ENCODE measurements at regions not wholly inside any gene's neighbourhood (a gene's known extent, or its start where the extent isn't known, plus 50 kb on each side); places are given as distances from the start of the nearest gene placed in this dataset.
"Not testable (repeated sequence)": the region's sequence is repeated elsewhere in the genome, so short reads cannot be mapped to it uniquely, and the experiment has no call there.

DNA sequence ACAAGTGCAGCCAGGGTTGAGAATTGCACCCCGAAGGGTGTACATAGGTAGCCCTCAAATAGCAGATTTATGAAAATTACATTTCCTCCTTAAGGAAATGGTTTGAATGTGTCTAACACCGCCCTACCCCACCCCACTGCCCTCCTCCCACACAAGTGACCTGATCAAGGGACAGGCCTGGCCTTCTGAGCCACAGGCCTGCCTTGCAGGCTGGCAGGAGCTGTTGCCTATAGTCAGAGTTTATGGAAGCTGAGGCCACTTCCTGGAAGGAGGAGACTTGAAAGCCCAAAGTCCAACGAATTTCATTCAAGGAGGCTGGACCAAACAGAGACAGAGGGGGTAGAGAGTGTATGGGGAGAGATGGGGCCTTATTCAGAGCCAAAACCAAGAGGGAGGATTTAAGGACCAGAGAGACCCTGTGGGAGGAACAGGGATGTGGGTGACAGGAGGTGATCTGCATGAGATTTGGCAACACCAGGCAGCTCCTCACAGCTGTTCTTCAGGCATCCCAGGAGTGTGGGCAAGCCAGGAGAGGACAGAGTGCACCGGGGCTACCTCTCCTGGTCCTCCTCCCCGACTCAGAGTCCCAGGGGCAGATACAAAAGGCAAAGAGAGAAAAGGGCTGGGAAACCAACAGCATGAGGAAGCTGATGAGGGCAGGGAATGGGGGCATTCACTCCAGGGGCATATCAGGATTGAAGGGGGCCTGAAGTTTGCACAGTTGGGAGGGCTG is 100.4 kb upstream of the HES1 start:
- no peaks in the 10 kb centered on the region for H3K27me3 ChIP-seq
- no peaks in the 10 kb centered on the region for H4K20me1 ChIP-seq
- H3K9me3 ChIP-seq (replicated peaks in 1 of 11), result no peaks in the 10 kb centered on the region
- 0 out of 22 replicates have a peak overlapping the region, but pooled peaks of 1 of the 11 experiments have one; percentile 14 for H3K27ac ChIP-seq
- peaks cover 19 to 37% (median 30%) of the 10 kb centered on the region in 10 experiments for H3K4me1 ChIP-seq
- no peak overlapping the region for H3K4me3 ChIP-seq
- H3K9ac ChIP-seq, result no peak overlapping the region
- H3K36me3 ChIP-seq, result no peaks in the 10 kb centered on the region
- TF ChIP-seq Cebpa-rat (IDR thresholded peaks at IDR 0.05), result no peak
- 0 out of 22 replicates have a peak overlapping the region, but pooled peaks of 1 of the 11 experiments have one; percentile 2 for H3K4me2 ChIP-seq

DNA sequence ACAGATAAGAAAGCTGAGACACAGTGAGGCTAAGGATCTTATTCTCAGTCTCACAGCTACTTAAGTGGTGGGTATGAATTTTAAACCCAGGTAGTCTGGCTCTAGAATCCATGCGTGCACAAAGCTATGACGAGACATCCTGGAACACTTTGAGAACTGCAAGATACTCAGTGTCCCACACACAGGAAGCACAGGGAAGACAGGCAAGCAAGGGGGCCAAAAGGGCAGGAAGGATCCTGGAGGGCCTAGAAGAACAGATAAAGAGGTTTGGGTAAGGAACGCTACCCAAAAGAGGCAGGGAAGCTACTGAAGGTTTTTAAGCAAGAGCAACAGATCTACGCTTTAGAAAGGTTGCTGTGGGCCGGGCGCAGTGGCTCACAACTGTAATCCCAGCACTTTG is 99.1 kb upstream of the HES1 start:
- no peak overlapping the region for H3K4me2 ChIP-seq
- H3K4me3 ChIP-seq, result no peak overlapping the region
- TF ChIP-seq Cebpa-rat (IDR thresholded peaks at IDR 0.05), result no peak
- no peaks in the 10 kb centered on the region for H3K9me3 ChIP-seq (replicated peaks in 1 of 11)
- no peak overlapping the region for H3K9ac ChIP-seq
- no peaks in the 10 kb centered on the region for H4K20me1 ChIP-seq
- peaks cover 17 to 35% (median 28%) of the 10 kb centered on the region in 10 experiments for H3K4me1 ChIP-seq
- H3K36me3 ChIP-seq, result no peaks in the 10 kb centered on the region
- H3K27me3 ChIP-seq, result no peaks in the 10 kb centered on the region
- H3K27ac ChIP-seq, result no peak overlapping the region

DNA sequence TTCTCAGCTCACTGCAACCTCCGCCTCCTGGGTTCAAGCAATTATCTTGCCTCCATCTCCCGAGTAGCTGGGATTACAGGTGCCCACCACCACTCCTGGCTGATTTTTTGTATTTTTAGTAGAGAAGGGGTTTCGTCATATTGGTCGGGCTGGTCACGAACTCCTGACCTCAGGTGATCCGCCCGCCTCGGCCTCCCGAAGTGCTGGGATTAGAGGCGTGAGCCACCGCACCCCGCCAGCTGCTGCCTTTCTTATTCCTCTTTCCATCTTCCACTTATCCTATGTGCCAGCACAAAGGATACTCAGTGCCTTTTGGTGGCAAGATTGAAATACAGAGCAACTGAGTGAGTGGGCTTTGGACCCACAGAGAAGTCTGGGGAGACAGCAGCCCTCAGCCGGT is 97.6 kb upstream of the HES1 start:
- not testable (repeated sequence) for H3K9ac ChIP-seq; H4K20me1 ChIP-seq; H3K9me3 ChIP-seq (replicated peaks in 1 of 11); H3K4me3 ChIP-seq; H3K4me2 ChIP-seq; H3K36me3 ChIP-seq; H3K27ac ChIP-seq; H3K27me3 ChIP-seq
- H3K4me1 ChIP-seq, result peaks cover 7 to 20% (median 13%) of the 10 kb centered on the region in 10 experiments; a peak in 19 of 20 replicates

DNA sequence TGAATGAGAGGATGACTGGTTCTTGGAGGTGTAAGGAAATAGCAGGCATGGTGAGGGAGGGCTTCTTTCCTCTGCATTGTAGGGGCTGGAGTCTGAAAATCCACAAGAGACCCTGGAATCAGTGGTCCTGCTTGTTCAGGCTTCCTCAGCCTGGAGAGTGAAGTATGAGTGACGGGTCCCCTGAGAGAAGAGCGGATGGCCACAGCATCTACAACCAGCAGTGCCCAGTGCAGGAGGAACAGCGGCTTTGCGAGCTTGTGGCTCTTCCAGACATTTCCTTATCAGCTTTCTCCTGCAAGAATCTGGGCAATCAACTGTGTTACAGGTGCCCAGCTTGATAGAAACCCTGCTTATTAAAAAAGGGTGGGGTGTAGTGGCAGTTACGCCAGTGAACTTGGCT is 97.0 kb upstream of the HES1 start:
- Histone ChIP-seq H3K9me3 (replicated peaks in 1 of 11) (no peaks in the 10 kb centered on the region), H3K4me2 (peak overlapping the region in 6 of 11 experiments; percentile 6 to 28 (median 18); a peak in 1 of 22 replicates), H3K27ac (no peak overlapping the region), H3K4me3 (no peak overlapping the region), H4K20me1 (no peaks in the 10 kb centered on the region), H3K9ac (no peak overlapping the region), H3K27me3 (no peaks in the 10 kb centered on the region; a peak in 1 of 22 replicates), H3K36me3 (no peaks in the 10 kb centered on the region), H3K4me1 (peaks cover 6 to 19% (median 12%) of the 10 kb centered on the region in 10 experiments; a peak in 17 of 20 replicates)
- TF ChIP-seq Cebpa-rat (IDR thresholded peaks at IDR 0.05), result no peak

DNA sequence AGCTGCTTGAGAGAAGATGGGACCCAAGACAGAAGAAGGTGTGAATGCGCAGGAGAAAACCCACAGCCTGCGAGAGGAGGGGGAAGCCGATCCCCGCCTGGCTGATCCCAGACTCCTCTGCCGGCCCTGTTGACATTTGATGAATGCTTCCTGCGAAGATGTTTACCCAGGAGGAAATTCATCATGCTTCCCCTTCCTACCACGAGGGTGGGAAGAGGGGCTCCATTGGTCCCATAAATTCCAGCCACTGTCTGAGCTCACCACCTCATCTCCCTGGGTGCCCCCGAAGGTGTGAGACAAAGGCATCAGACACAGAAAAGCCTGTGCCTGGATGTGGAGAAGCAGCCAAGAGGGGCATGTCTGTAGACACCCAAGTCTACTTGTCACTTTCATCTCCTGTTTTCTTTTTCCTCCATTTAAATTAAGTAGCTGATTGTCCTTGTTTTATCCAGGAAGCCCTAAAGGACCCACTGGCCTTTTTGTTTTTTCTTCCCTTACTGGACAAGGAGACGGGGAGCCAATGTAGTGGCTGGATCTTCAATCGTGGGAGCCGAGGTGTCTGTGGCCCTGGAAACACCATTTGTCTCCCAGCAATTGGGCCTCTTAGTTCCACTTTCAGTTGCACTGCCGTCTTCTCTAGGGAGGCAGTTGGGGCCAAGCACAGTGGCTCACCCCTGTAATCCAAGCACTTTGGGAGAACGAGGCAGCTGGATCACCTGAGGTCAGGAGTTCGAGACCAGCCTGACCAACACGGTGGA is 95.3 kb upstream of the HES1 start:
- Histone ChIP-seq H3K4me3 (no peak overlapping the region), H4K20me1 (no peaks in the 10 kb centered on the region), H3K4me1 (peaks cover 6 to 20% (median 13%) of the 10 kb centered on the region in 10 experiments; a peak in 18 of 20 replicates), H3K36me3 (no peaks in the 10 kb centered on the region), H3K27me3 (no peaks in the 10 kb centered on the region; a peak in 1 of 22 replicates), H3K9me3 (replicated peaks in 1 of 11) (no peaks in the 10 kb centered on the region), H3K9ac (no peak overlapping the region), H3K4me2 (peak overlapping the region; percentile 1 to 78 (median 48); a peak in 20 of 22 replicates), H3K27ac (no peak overlapping the region)
- no peak for TF ChIP-seq Cebpa-rat (IDR thresholded peaks at IDR 0.05)

DNA sequence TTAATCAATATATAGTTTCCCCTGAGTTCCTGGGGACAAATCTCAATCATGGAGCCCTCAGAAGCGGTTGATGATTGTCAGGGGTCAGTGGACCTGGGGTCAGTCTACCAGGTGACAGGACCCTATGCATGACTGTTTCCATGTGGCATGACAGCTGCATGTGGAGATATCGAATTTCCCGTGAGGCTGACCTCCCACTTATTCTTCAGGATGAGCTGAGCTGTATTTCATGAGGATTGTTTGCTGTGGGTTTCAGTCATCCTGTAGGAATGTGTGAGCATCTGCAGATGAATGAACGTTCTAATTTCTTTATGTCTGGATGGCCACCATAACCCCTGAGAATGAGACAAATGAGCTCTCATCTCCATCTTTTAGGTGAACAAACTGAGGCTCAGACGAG is 93.0 kb upstream of the HES1 start:
- 0 out of 22 replicates have a peak overlapping the region, but pooled peaks of 1 of the 11 experiments have one; percentile 23 for H3K4me2 ChIP-seq
- no peak overlapping the region for H3K27ac ChIP-seq
- no peak overlapping the region for H3K9ac ChIP-seq
- H3K9me3 ChIP-seq (replicated peaks in 1 of 11), result no peaks in the 10 kb centered on the region
- no peaks in the 10 kb centered on the region; a peak in 1 of 22 replicates for H3K27me3 ChIP-seq
- peaks cover 12 to 42% (median 26%) of the 10 kb centered on the region in 10 experiments; a peak in 19 of 20 replicates for H3K4me1 ChIP-seq
- no peak overlapping the region for H3K4me3 ChIP-seq
- no peaks in the 10 kb centered on the region for H3K36me3 ChIP-seq
- TF ChIP-seq Cebpa-rat (IDR thresholded peaks at IDR 0.05), result no peak
- H4K20me1 ChIP-seq, result peaks cover 0 to 6% (median 0%) of the 10 kb centered on the region in 11 experiments; a peak in 2 of 22 replicates

DNA sequence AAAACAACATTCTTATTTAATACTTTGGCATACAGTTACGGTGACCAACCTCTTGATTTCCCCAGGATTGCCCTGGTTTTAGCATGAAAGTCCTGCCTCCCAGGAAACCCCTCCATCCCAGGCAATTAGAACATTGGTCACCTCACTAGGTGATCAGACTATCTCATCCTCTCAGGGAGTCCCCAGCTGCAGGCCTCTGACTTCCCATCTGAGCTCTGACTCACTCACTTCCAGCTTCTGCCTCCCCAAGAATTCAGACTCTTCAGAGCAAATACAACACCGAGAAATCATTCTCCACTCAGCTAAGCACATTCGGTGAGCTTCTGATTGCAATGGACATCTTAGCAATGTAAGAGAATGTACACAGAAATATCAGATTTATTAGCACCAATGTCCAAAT is 92.4 kb upstream of the HES1 start:
- H3K36me3 ChIP-seq, result no peaks in the 10 kb centered on the region

DNA sequence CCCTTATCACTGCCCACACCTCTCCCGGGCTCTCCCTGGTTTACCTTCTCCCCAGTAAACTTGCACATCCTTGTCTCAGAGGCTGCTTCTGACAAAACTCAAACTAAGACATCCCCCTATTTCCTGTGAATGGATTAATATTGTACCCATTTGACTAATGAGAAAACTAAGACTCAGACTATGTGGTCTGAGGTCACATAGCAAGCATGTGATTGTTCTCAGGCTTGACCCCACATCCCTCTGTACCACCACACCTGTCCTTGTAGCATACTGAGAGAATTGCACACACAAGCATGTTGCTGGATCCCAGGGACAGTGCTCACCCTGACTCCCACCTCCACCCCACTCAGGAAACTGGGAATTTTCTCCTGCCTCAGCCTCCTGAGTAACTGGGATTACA is 90.7 kb upstream of the HES1 start:
- H3K9me3 ChIP-seq (replicated peaks in 1 of 11), result peaks cover 2 to 8% (median 6%) of the 10 kb centered on the region in 11 experiments
- H3K4me2 ChIP-seq, result no peak overlapping the region
- H3K9ac ChIP-seq, result no peak overlapping the region
- peaks cover 0 to 2% (median 0%) of the 10 kb centered on the region in 11 experiments; a peak in 2 of 22 replicates for H3K36me3 ChIP-seq
- H3K4me1 ChIP-seq, result peaks cover 4 to 50% (median 20%) of the 10 kb centered on the region in 10 experiments; a peak in 19 of 20 replicates
- peaks cover 0 to 11% (median 0%) of the 10 kb centered on the region in 11 experiments; a peak in 3 of 22 replicates for H3K27me3 ChIP-seq
- no peak overlapping the region for H3K27ac ChIP-seq
- TF ChIP-seq Cebpa-rat (IDR thresholded peaks at IDR 0.05), result no peak
- no peak overlapping the region for H3K4me3 ChIP-seq
- peaks cover 0 to 6% (median 0%) of the 10 kb centered on the region in 11 experiments; a peak in 2 of 22 replicates for H4K20me1 ChIP-seq

More for the DNA sequence above, 92.4 kb upstream of the HES1 start:
- H3K9me3 ChIP-seq (replicated peaks in 1 of 11), result no peaks in the 10 kb centered on the region
- no peak overlapping the region for H3K9ac ChIP-seq
- H3K4me1 ChIP-seq, result peaks cover 12 to 48% (median 28%) of the 10 kb centered on the region in 10 experiments; a peak in 19 of 20 replicates
- peaks cover 0 to 6% (median 0%) of the 10 kb centered on the region in 11 experiments; a peak in 2 of 22 replicates for H4K20me1 ChIP-seq
- no peak overlapping the region for H3K27ac ChIP-seq
- no peak overlapping the region for H3K4me3 ChIP-seq
- no peak for TF ChIP-seq Cebpa-rat (IDR thresholded peaks at IDR 0.05)
- H3K4me2 ChIP-seq, result peak overlapping the region in 2 of 11 experiments; percentile 23 to 29; a peak in 2 of 22 replicates
- H3K27me3 ChIP-seq, result no peaks in the 10 kb centered on the region; a peak in 1 of 22 replicates

DNA sequence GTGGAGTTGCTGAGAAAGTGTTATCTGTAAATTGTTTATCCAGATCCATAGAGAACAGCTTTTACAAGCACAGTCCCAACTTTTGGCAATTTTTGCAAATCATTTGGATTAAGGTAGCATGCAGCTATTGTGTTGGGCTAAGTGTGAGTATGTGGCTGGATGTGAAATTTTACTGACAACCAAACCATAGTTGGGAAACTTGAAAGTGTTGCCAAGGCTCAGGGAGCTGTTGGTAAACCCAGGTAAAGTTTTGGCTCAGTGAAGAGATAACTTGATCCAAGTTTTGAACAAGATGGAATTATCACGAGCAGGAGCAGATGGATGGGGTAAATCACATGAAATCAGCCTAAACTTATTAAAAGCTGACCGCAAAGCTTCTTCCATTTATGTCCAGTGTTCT is 90.0 kb upstream of the HES1 start:
- Histone ChIP-seq H3K9ac (no peak overlapping the region), H3K4me2 (peak overlapping the region in 2 of 11 experiments; percentile 82 to 92; a peak in 4 of 22 replicates), H3K4me1 (peaks cover 0 to 46% (median 14%) of the 10 kb centered on the region in 10 experiments; a peak in 18 of 20 replicates), H3K4me3 (no peak overlapping the region), H3K27ac (no peak overlapping the region), H3K9me3 (replicated peaks in 1 of 11) (peaks cover 8 to 15% (median 12%) of the 10 kb centered on the region in 11 experiments), H4K20me1 (peaks cover 0 to 6% (median 0%) of the 10 kb centered on the region in 11 experiments; a peak in 2 of 22 replicates), H3K36me3 (peaks cover 0 to 5% (median 0%) of the 10 kb centered on the region in 11 experiments; a peak in 2 of 22 replicates), H3K27me3 (peaks cover 0 to 15% (median 0%) of the 10 kb centered on the region in 11 experiments; a peak in 5 of 22 replicates)
- TF ChIP-seq Cebpa-rat (IDR thresholded peaks at IDR 0.05), result no peak

Data from BLaER1 treated with 17β-estradiol and CSF1 and Interleukin-3, amounts not matched to agents 10 nM and 100 nM (cell line).